ENCODE measurements at regions not wholly inside any gene's neighbourhood (a gene's known extent, or its start where the extent isn't known, plus 50 kb on each side); places are given as distances from the start of the nearest gene placed in this dataset.

- Histone ChIP-seq H3K36me3 (ENCODE audit: insufficient read depth, low read length) (no peaks in the 10 kb centered on the region), H3F3A (ENCODE audit: insufficient read depth, low read length) (no peaks in the 10 kb centered on the region), H4K20me1 (ENCODE audit: insufficient read depth, low read length) (no peaks in the 10 kb centered on the region), H3K4me3 (ENCODE audit: low read depth, low read length, poor library complexity, severe bottlenecking) (no peak overlapping the region), H3K9me3 (ENCODE audit: low read length) (no peaks in the 10 kb centered on the region), H2AFZ (ENCODE audit: low read length) (no peak overlapping the region), H3K9ac (ENCODE audit: low read length) (no peak overlapping the region), H3K9me2 (ENCODE audit: low read depth, low read length) (no peaks in the 10 kb centered on the region), H3K79me2 (ENCODE audit: insufficient read depth, low read length) (no peaks in the 10 kb centered on the region), H3K4me2 (ENCODE audit: low read length) (no peak overlapping the region), H3K27me3 (ENCODE audit: insufficient read depth, low read length) (no peaks in the 10 kb centered on the region), H3K27ac (ENCODE audit: low read depth, low read length, poor library complexity, severe bottlenecking) (no peak overlapping the region), H3K4me1 (ENCODE audit: insufficient read depth, low read length, severe bottlenecking) (no peaks in the 10 kb centered on the region)
- TF ChIP-seq CTCF (IDR thresholded peaks at IDR 0.05; ENCODE audit: low read length) (no peak), EZH2 (IDR thresholded peaks at IDR 0.05; ENCODE audit: borderline replicate concordance, low read length) (no peak)
These were observed 366.6 kb upstream of the CLNK start for GRCh38 chr4:11051181-11051580.

- no peak for TF ChIP-seq EZH2 (IDR thresholded peaks at IDR 0.05; ENCODE audit: borderline replicate concordance, low read length)
- no peak for TF ChIP-seq CTCF (IDR thresholded peaks at IDR 0.05; ENCODE audit: low read length)
- Histone ChIP-seq H3K9me3 (ENCODE audit: low read length) (no peaks in the 10 kb centered on the region), H3F3A (ENCODE audit: insufficient read depth, low read length) (no peaks in the 10 kb centered on the region), H3K4me2 (ENCODE audit: low read length) (no peak overlapping the region), H2AFZ (ENCODE audit: low read length) (no peak overlapping the region), H3K9me2 (ENCODE audit: low read depth, low read length) (no peaks in the 10 kb centered on the region), H3K9ac (ENCODE audit: low read length) (no peak overlapping the region), H3K27me3 (ENCODE audit: insufficient read depth, low read length) (no peaks in the 10 kb centered on the region), H3K4me3 (ENCODE audit: low read depth, low read length, poor library complexity, severe bottlenecking) (no peak overlapping the region), H4K20me1 (ENCODE audit: insufficient read depth, low read length) (no peaks in the 10 kb centered on the region), H3K36me3 (ENCODE audit: insufficient read depth, low read length) (no peaks in the 10 kb centered on the region), H3K27ac (ENCODE audit: low read depth, low read length, poor library complexity, severe bottlenecking) (no peak overlapping the region), H3K79me2 (ENCODE audit: insufficient read depth, low read length) (no peaks in the 10 kb centered on the region), H3K4me1 (ENCODE audit: insufficient read depth, low read length, severe bottlenecking) (no peaks in the 10 kb centered on the region)
These were observed 366.2 kb upstream of the CLNK start for GRCh38 chr4:11050766-11051165.

GRCh38 chr4:11049001-11049400 is 364.4 kb upstream of the CLNK start:
- TF ChIP-seq EZH2 (IDR thresholded peaks at IDR 0.05; ENCODE audit: borderline replicate concordance, low read length) (no peak), CTCF (IDR thresholded peaks at IDR 0.05; ENCODE audit: low read length) (no peak)
- Histone ChIP-seq H3K79me2 (ENCODE audit: insufficient read depth, low read length) (no peaks in the 10 kb centered on the region), H3K9me2 (ENCODE audit: low read depth, low read length) (no peaks in the 10 kb centered on the region), H3K27me3 (ENCODE audit: insufficient read depth, low read length) (no peaks in the 10 kb centered on the region), H3K4me2 (ENCODE audit: low read length) (no peak overlapping the region), H2AFZ (ENCODE audit: low read length) (no peak overlapping the region), H3K27ac (ENCODE audit: low read depth, low read length, poor library complexity, severe bottlenecking) (no peak overlapping the region), H3K9ac (ENCODE audit: low read length) (no peak overlapping the region), H3F3A (ENCODE audit: insufficient read depth, low read length) (no peaks in the 10 kb centered on the region), H3K4me1 (ENCODE audit: insufficient read depth, low read length, severe bottlenecking) (no peaks in the 10 kb centered on the region), H4K20me1 (ENCODE audit: insufficient read depth, low read length) (no peaks in the 10 kb centered on the region), H3K4me3 (ENCODE audit: low read depth, low read length, poor library complexity, severe bottlenecking) (no peak overlapping the region), H3K9me3 (ENCODE audit: low read length) (no peaks in the 10 kb centered on the region), H3K36me3 (ENCODE audit: insufficient read depth, low read length) (no peaks in the 10 kb centered on the region)

All from OCI-LY1 (cell line).